Uterus (tissue), 2 donors: ENCODE measurements at regions not wholly inside any gene's neighbourhood (a gene's known extent, or its start where the extent isn't known, plus 50 kb on each side); places are given as distances from the start of the nearest gene placed in this dataset.

Experiments used
- CTCF ChIP-seq, 4 experiments: fragments of 200-600 bp in 2 of 4; fragments of 450-650 bp in 2 of 4; sonication (generic) in 2 of 4; IDR thresholded peaks; one replicate each; pipeline ENCODE4 v1.5.1; 2016 to 2019; ENCODE audit warnings: antibody characterized with exemption in 4 of 4, mild to moderate bottlenecking in 2 of 4, moderate library complexity in 1 of 4
- POLR2A ChIP-seq, 2 donors: fragments of 450-650 bp; IDR thresholded peaks; one replicate each; pipeline ENCODE4 v1.6.1; 2016; ENCODE audit warnings: antibody characterized with exemption in 2 of 2, mild to moderate bottlenecking in 1 of 2, moderate library complexity in 1 of 2

GRCh38 chr2:240366901-240367300 lies 68.6 kb upstream of the GPC1 start:
- TF ChIP-seq CTCF (IDR thresholded peaks at IDR 0.05) (no peak), POLR2A (IDR thresholded peaks at IDR 0.05) (no peak)
